Neuronal stem cell (in vitro differentiated cells): ENCODE measurements at regions not wholly inside any gene's neighbourhood (a gene's known extent, or its start where the extent isn't known, plus 50 kb on each side); places are given as distances from the start of the nearest gene placed in this dataset.

Experiments used
- DNase-seq: peaks from one replicate; pipeline ENCODE4 v3.0.0-alpha.2; 2013; ENCODE audit warnings: low spot score
- H2AFZ ChIP-seq: one replicate; pipeline ENCODE4 v1.6.1; 2013; ENCODE audit warnings: mild to moderate bottlenecking, low read length, inconsistent platforms
- H2AK5ac ChIP-seq: 2 replicates; pipeline ENCODE4 v1.6.1; 2013; ENCODE audit warnings: low read depth, mild to moderate bottlenecking, inconsistent platforms, low read length, moderate library complexity, mixed read lengths
- H2BK120ac ChIP-seq: 2 replicates; pipeline ENCODE4 v1.6.1; 2013; ENCODE audit warnings: low read depth, mild to moderate bottlenecking, inconsistent platforms, low read length, moderate library complexity, mixed read lengths
- H2BK12ac ChIP-seq: one replicate; pipeline ENCODE4 v1.6.1; 2013; ENCODE audit warnings: low read length, inconsistent platforms
- H2BK15ac ChIP-seq: 2 replicates; pipeline ENCODE4 v1.6.1; 2013; ENCODE audit warnings: mild to moderate bottlenecking, low read length, inconsistent platforms, mixed read lengths
- H2BK5ac ChIP-seq: one replicate; pipeline ENCODE4 v1.6.1; 2013; ENCODE audit warnings: inconsistent platforms, mild to moderate bottlenecking, low read length, moderate library complexity
- H3K14ac ChIP-seq: one replicate; pipeline ENCODE4 v1.6.1; 2013; ENCODE audit warnings: low read length, inconsistent platforms
- H3K18ac ChIP-seq: 2 replicates; pipeline ENCODE4 v1.6.1; 2013; ENCODE audit warnings: low read length, inconsistent platforms
- H3K23ac ChIP-seq: 2 replicates; pipeline ENCODE4 v1.6.1; 2013; ENCODE audit warnings: low read depth, mild to moderate bottlenecking, mixed read lengths, low read length, inconsistent platforms; ENCODE audit not compliant: poor library complexity
- H3K27ac ChIP-seq: replicated peaks from 3 replicates; pipeline ENCODE4 v1.5.1; 2013; ENCODE audit warnings: low read length, inconsistent platforms
- H3K27me3 ChIP-seq, 3 experiments: 2 replicates each; pipeline ENCODE4 v1.6.1; 2013; ENCODE audit warnings: low read length in 3 of 3, mild to moderate bottlenecking in 2 of 3, inconsistent platforms in 1 of 3, low read depth in 1 of 3, mixed read lengths in 1 of 3, moderate library complexity in 1 of 3; ENCODE audit not compliant: control insufficient read depth in 3 of 3, insufficient read depth in 3 of 3
- H3K36me3 ChIP-seq, 2 donors: replicated peaks in 1 of 2; 2 replicates each; pipeline ENCODE4 v1.6.1; 2013; ENCODE audit warnings: low read length in 2 of 2; ENCODE audit not compliant: control insufficient read depth in 2 of 2, insufficient read depth in 2 of 2
- H3K4ac ChIP-seq: 2 replicates; pipeline ENCODE4 v1.6.1; 2013; ENCODE audit warnings: inconsistent platforms, mild to moderate bottlenecking, low read length, moderate library complexity
- H3K4me1 ChIP-seq, 2 donors: 1 replicate in 1 of 2; 2 replicates in 1 of 2; pipeline ENCODE4 v1.6.1; 2013; ENCODE audit warnings: low read length in 2 of 2, low read depth in 1 of 2; ENCODE audit not compliant: control insufficient read depth in 2 of 2, insufficient read depth in 1 of 2
- H3K4me2 ChIP-seq: one replicate; pipeline ENCODE4 v1.6.1; 2013; ENCODE audit warnings: mild to moderate bottlenecking, low read length, inconsistent platforms; ENCODE audit not compliant: insufficient read depth, poor library complexity, severe bottlenecking
- H3K4me3 ChIP-seq, 2 donors: 2 replicates each; pipeline ENCODE4 v1.5.1; 2013; ENCODE audit warnings: low read length in 2 of 2, mild to moderate bottlenecking in 2 of 2, inconsistent platforms in 1 of 2, moderate library complexity in 1 of 2
- H3K79me1 ChIP-seq: one replicate; pipeline ENCODE4 v1.6.1; 2013; ENCODE audit warnings: low read depth, mild to moderate bottlenecking, inconsistent platforms, low read length, moderate library complexity
- H3K9ac ChIP-seq: one replicate; pipeline ENCODE4 v1.6.1; 2013; ENCODE audit warnings: mild to moderate bottlenecking, low read depth, low read length, inconsistent platforms; ENCODE audit not compliant: poor library complexity
- H3K9me3 ChIP-seq, 2 donors: replicated peaks in 1 of 2; 2 replicates each; pipeline versions ENCODE3 to v1.6.1; 2013; ENCODE audit warnings: low read length in 2 of 2, mild to moderate bottlenecking in 2 of 2, inconsistent platforms in 1 of 2, low read depth in 1 of 2, mixed read lengths in 1 of 2, moderate library complexity in 1 of 2; ENCODE audit not compliant: control insufficient read depth in 2 of 2, insufficient read depth in 1 of 2
- H4K8ac ChIP-seq: one replicate; pipeline ENCODE4 v1.6.1; 2013; ENCODE audit warnings: low read depth, mild to moderate bottlenecking, inconsistent platforms, low read length, moderate library complexity
- H4K91ac ChIP-seq: one replicate; pipeline ENCODE4 v1.6.1; 2013; ENCODE audit warnings: low read length, low read depth, mild to moderate bottlenecking, inconsistent platforms; ENCODE audit not compliant: poor library complexity
- WGBS, 2 donors: extraction: QIAGEN DNeasy Blood & Tissue Kit; methylation state at CpG; one replicate each; pipeline ENCODE4 v1.1.7; 2013; ENCODE audit warnings: missing lambda C conversion rate in 2 of 2, mixed read lengths in 1 of 2; ENCODE audit not compliant: insufficient read length in 2 of 2, insufficient replicate concordance in 1 of 2; ENCODE audit errors: extremely low coverage in 2 of 2; 5-methylcytosine and 5-hydroxymethylcytosine counted together

- H3K4me3 ChIP-seq, result no peak overlapping the region
- H2BK5ac ChIP-seq, result no peak overlapping the region
- no peak overlapping the region for H3K14ac ChIP-seq
- no peaks in the 10 kb centered on the region for H3K79me1 ChIP-seq
- peaks cover 0 to 5% (median 0%) of the 10 kb centered on the region in 3 experiments for H3K27me3 ChIP-seq
- H3K23ac ChIP-seq, result no peak overlapping the region
- H3K4me2 ChIP-seq, result no peak overlapping the region
- no peak overlapping the region for H3K27ac ChIP-seq
- H3K18ac ChIP-seq, result no peak overlapping the region
- no peaks in the 10 kb centered on the region for H3K36me3 ChIP-seq
- no peak overlapping the region for H4K8ac ChIP-seq
- no peak overlapping the region for H3K9ac ChIP-seq
- no peak overlapping the region for H2BK120ac ChIP-seq
- no peak overlapping the region for H4K91ac ChIP-seq
- peaks cover 0 to 4% of the 10 kb centered on the region in 2 donors for H3K4me1 ChIP-seq
- no CpG with 5 or more reads among the region's 2 CpGs for WGBS, 2 donors
- DNase-seq, result no peak
- no peak overlapping the region for H2BK12ac ChIP-seq
- H2AK5ac ChIP-seq, result no peak overlapping the region
- H3K4ac ChIP-seq, result no peak overlapping the region
- no peaks in the 10 kb centered on the region for H3K9me3 ChIP-seq
- no peak overlapping the region for H2BK15ac ChIP-seq
- no peak overlapping the region for H2AFZ ChIP-seq
These were observed 266.9 kb upstream of the IGF1R start for GRCh38 chr15:98381446-98381845.

- Histone ChIP-seq H3K14ac (no peak overlapping the region), H3K9ac (no peak overlapping the region), H3K9me3 (no peaks in the 10 kb centered on the region), H3K79me1 (no peaks in the 10 kb centered on the region), H3K4me2 (no peak overlapping the region), H4K8ac (no peak overlapping the region), H3K23ac (no peak overlapping the region), H3K4me1 (peaks cover 0 to 4% of the 10 kb centered on the region in 2 donors), H2AFZ (no peak overlapping the region), H4K91ac (no peak overlapping the region), H3K36me3 (no peaks in the 10 kb centered on the region), H2BK120ac (no peak overlapping the region), H3K4me3 (no peak overlapping the region), H2BK5ac (no peak overlapping the region), H3K27ac (no peak overlapping the region), H3K27me3 (peaks cover 0 to 5% (median 0%) of the 10 kb centered on the region in 3 experiments), H3K18ac (no peak overlapping the region), H2AK5ac (no peak overlapping the region), H2BK15ac (no peak overlapping the region), H3K4ac (no peak overlapping the region), H2BK12ac (no peak overlapping the region)
- no peak for DNase-seq
- no CpG with 5 or more reads among the region's 6 CpGs for WGBS, 2 donors
These were observed 266.2 kb upstream of the IGF1R start for GRCh38 chr15:98382139-98382538.

GRCh38 chr15:98383571-98383970 is 264.8 kb upstream of the IGF1R start:
- no peak for DNase-seq
- no peaks in the 10 kb centered on the region for H3K79me1 ChIP-seq
- H2AK5ac ChIP-seq, result no peak overlapping the region
- H3K9ac ChIP-seq, result no peak overlapping the region
- WGBS, 2 donors, result no CpG with 5 or more reads among the region's 2 CpGs
- H3K9me3 ChIP-seq, result no peaks in the 10 kb centered on the region
- no peak overlapping the region for H2AFZ ChIP-seq
- no peak overlapping the region for H4K91ac ChIP-seq
- H3K4me2 ChIP-seq, result no peak overlapping the region
- H2BK15ac ChIP-seq, result no peak overlapping the region
- H2BK120ac ChIP-seq, result no peak overlapping the region
- no peaks in the 10 kb centered on the region for H3K36me3 ChIP-seq
- H3K4ac ChIP-seq, result no peak overlapping the region
- H2BK5ac ChIP-seq, result no peak overlapping the region
- no peak overlapping the region for H3K4me3 ChIP-seq
- H3K4me1 ChIP-seq, result peaks cover 0 to 4% of the 10 kb centered on the region in 2 donors
- H2BK12ac ChIP-seq, result no peak overlapping the region
- no peak overlapping the region for H3K14ac ChIP-seq
- H3K27ac ChIP-seq, result no peak overlapping the region
- H3K18ac ChIP-seq, result no peak overlapping the region
- H3K27me3 ChIP-seq, result peaks cover 0 to 5% (median 0%) of the 10 kb centered on the region in 3 experiments
- H3K23ac ChIP-seq, result no peak overlapping the region
- no peak overlapping the region for H4K8ac ChIP-seq

- no peak for DNase-seq
- H2AFZ ChIP-seq, result no peak overlapping the region
- no peak overlapping the region for H2AK5ac ChIP-seq
- no peak overlapping the region for H2BK120ac ChIP-seq
- H3K18ac ChIP-seq, result no peak overlapping the region
- H2BK5ac ChIP-seq, result no peak overlapping the region
- H3K27ac ChIP-seq, result no peak overlapping the region
- H3K4me2 ChIP-seq, result no peak overlapping the region
- no peak overlapping the region for H3K4me3 ChIP-seq
- H3K4me1 ChIP-seq, result peaks cover 0 to 4% of the 10 kb centered on the region in 2 donors
- H3K27me3 ChIP-seq, result peaks cover 0 to 5% (median 0%) of the 10 kb centered on the region in 3 experiments
- H3K23ac ChIP-seq, result no peak overlapping the region
- no peak overlapping the region for H3K4ac ChIP-seq
- H2BK12ac ChIP-seq, result no peak overlapping the region
- H3K79me1 ChIP-seq, result no peaks in the 10 kb centered on the region
- H4K8ac ChIP-seq, result no peak overlapping the region
- H2BK15ac ChIP-seq, result no peak overlapping the region
- no peak overlapping the region for H4K91ac ChIP-seq
- H3K9me3 ChIP-seq, result no peaks in the 10 kb centered on the region
- no CpG with 5 or more reads among the region's 9 CpGs for WGBS, 2 donors
- H3K9ac ChIP-seq, result no peak overlapping the region
- H3K14ac ChIP-seq, result no peak overlapping the region
- H3K36me3 ChIP-seq, result no peaks in the 10 kb centered on the region
These were observed 263.9 kb upstream of the IGF1R start for GRCh38 chr15:98384328-98385029.
